Vagina (tissue), 2 donors: ENCODE measurements at regions not wholly inside any gene's neighbourhood (a gene's known extent, or its start where the extent isn't known, plus 50 kb on each side); places are given as distances from the start of the nearest gene placed in this dataset.

Experiments used
- POLR2A ChIP-seq, 2 donors: fragments of 450-650 bp; IDR thresholded peaks; one replicate each; pipeline ENCODE4 v1.6.1; 2017; ENCODE audit warnings: antibody characterized with exemption in 2 of 2, mild to moderate bottlenecking in 2 of 2, moderate library complexity in 2 of 2
- TF ChIP-seq, protein P1 (sequence below), 3 experiments: fragments of 450-650 bp in 2 of 3; fragments of 200-600 bp in 1 of 3; sonication (generic) in 1 of 3; IDR thresholded peaks; one replicate each; pipeline ENCODE4 v1.5.1; 2017 to 2019; ENCODE audit warnings: antibody characterized with exemption in 3 of 3, mild to moderate bottlenecking in 2 of 3, moderate library complexity in 2 of 3

DNA sequence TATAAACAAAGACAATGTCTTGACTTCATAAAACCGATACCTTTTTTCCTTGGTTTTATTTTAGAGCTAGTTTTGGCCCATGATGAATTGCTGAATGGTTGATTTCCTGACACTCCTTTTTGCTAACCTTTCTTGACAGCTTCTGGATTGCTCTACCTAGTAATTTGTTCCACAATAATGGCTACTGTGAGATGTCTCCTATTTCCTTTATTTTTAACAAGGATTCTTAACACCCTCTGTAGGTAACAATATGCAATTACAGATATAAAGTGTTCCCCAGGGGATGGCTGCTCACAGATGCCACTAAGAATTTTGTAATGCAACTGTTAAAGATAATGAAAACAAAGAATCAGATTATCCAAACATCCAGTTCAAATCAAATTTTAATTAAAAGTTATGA, 100.8 kb upstream of the ATP5MC3 start:
- TF ChIP-seq, protein P1, sequence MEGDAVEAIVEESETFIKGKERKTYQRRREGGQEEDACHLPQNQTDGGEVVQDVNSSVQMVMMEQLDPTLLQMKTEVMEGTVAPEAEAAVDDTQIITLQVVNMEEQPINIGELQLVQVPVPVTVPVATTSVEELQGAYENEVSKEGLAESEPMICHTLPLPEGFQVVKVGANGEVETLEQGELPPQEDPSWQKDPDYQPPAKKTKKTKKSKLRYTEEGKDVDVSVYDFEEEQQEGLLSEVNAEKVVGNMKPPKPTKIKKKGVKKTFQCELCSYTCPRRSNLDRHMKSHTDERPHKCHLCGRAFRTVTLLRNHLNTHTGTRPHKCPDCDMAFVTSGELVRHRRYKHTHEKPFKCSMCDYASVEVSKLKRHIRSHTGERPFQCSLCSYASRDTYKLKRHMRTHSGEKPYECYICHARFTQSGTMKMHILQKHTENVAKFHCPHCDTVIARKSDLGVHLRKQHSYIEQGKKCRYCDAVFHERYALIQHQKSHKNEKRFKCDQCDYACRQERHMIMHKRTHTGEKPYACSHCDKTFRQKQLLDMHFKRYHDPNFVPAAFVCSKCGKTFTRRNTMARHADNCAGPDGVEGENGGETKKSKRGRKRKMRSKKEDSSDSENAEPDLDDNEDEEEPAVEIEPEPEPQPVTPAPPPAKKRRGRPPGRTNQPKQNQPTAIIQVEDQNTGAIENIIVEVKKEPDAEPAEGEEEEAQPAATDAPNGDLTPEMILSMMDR (IDR thresholded peaks at IDR 0.05) = peak in 1 of 3 experiments; percentile 29
- no peak for TF ChIP-seq POLR2A (IDR thresholded peaks at IDR 0.05)
